ENCODE measurements at regions not wholly inside any gene's neighbourhood (a gene's known extent, or its start where the extent isn't known, plus 50 kb on each side); places are given as distances from the start of the nearest gene placed in this dataset.
"Not testable (repeated sequence)": the region's sequence is repeated elsewhere in the genome, so short reads cannot be mapped to it uniquely, and the experiment has no call there.

DNA sequence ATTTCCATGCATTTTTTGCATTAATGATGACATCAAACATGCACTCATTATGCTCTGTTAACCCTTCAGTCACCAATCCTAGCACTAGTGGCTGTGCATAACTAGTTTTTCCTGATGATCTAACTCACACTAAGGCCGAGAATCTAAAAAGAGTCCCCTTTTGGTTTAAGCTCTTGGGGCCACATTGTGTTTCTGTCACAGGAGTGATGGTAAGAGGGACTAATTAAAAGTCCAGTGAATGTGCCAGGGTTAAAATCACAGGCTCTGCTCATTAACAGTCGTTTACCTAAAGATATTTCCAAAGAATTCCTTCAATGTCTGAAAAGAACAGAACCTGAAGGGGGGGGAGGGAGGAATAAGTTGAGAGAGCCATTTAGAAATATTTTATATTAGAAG lies 359.0 kb upstream of the ANKRD30A start:
- intact Hi-C loops (cut with micrococcal nuclease): no loop called here

DNA sequence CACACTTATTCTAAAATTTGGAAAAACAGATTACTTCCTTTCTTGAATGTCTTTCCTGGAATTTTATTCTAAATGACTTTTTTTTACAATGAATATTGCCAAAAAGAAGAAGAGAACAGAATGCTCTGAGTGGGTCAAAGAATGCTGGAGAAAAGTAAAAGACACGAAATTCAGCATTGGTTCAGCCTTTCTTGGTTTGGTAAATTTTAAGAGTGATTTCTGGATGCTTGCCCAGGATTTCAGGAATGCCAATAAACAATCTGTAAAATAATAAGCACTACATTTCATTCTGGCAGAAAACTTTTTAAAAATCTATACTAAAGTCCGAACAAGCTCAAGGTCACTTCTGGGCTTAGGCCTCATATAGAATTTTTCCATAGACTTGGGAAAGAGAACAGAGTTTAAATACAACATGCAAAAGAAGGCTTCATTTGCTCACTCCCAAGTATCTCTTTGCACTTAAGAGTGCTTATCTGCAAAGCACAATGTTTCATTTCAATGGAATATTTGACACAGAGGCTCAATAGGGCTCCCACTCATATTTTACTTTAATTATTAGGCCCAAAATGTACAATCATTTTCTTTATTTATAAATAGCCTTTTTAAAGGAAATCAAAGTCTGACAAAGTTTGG lies 359.5 kb upstream of the ANKRD30A start:
- intact Hi-C loops (cut with micrococcal nuclease): no loop called here

DNA sequence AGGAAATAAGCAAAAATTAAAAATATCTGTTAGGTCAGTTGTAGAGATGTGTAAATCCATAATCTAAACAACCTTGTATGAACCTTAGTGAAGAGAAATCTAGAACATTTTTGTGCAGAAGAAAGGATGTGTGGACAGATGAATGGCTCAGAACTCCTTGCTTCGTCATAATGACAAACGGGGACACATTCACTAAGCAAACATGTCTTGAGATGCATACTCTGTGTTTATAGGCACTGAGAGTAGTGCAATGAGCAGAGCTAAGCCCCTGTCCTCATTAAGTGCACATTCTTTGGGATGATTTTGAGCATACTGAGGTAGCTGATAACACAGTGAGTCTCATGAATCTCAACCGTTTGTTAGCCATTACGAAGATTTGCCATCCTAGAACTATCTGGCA lies 360.6 kb upstream of the ANKRD30A start:
- intact Hi-C loops (cut with micrococcal nuclease): no loop called here

DNA sequence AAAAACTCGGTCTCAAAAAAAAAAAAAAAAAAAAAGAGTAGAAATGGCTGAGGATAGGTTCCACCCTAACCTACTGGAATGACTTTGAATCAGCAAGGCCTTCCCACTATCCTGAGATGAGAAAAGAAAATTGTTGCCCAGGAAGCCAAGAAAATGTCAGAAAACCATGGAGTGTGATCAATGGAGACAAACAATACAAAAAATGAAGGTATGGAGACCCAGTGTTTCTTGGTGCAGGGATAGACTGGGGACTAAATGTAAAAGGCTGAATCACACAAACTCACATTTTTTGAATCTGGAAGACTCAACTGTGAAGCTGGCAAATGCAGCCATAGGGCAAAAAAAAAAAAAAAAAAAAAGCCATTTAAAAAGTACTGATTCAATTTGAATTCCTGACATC lies 364.3 kb upstream of the ANKRD30A start:
- intact Hi-C loops (cut with micrococcal nuclease): no loop called here

DNA sequence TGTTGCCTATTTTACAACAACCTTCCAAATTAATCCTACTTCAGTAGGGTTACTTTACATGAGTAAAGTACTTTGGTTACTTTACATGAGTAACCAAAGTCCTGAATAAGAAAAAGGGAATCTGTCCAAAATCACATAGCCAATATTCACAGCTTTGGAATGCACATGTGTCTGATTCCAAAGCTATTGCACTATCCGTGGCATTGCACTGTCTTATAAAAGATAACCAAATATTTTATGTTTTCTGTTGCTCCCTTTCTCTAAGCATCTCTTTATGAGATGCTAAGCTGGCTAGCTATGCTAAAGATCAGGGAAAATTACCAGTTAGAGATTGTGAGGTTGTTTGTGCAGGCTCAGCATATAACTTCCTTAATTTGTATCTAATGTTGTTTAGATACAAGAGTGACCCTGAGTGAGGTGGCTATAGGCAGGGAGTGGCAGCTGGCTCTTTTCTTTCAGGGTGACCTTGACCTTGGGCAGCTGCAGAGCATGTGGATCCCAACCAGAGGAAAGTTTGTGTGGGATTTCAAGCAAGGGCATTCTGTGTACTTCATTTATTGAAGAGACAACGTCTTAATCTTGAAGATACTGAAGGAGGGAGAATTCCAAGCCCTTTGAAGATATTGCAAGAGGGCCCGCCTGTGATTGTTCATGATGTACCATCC lies 366.1 kb upstream of the ANKRD30A start:
- intact Hi-C loops (cut with micrococcal nuclease): no loop called here

DNA sequence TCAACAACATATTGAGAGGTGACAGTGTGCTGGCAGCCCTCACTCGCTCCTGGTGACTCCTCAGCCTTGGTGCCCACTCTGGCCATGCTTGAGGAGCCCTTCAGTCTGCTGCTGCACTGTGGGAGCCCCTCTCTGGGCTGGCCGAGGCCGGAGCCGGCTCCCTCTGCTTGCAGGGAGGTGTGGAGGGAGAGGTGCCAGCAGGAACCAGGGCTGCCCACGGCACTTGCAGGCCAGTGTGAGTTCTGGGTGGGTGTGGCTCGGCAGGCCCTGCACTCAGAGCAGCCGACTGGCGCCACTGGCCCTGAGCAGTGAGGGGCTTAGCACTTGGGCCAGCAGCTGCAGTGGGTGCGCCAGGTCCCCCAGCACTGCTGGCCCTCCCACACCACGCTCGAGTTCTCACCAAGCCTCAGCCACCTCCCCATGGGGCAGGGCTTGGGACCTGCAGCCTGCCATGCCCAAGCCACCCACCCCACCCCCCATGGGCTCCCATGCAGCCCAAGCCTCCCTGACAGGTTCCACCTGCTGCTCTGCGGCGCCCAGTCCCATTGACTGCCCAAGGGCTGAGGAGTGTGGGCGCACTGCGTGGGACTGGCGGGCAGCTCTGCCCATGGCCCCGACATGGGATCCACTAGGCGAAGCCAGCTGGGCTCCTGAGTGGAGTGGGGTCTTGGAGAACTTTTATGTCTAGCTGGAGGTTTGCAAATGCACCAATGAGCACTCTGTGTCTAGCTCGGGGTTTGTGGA lies 377.1 kb upstream of the ANKRD30A start:
- intact Hi-C loops (cut with micrococcal nuclease): no loop called here

DNA sequence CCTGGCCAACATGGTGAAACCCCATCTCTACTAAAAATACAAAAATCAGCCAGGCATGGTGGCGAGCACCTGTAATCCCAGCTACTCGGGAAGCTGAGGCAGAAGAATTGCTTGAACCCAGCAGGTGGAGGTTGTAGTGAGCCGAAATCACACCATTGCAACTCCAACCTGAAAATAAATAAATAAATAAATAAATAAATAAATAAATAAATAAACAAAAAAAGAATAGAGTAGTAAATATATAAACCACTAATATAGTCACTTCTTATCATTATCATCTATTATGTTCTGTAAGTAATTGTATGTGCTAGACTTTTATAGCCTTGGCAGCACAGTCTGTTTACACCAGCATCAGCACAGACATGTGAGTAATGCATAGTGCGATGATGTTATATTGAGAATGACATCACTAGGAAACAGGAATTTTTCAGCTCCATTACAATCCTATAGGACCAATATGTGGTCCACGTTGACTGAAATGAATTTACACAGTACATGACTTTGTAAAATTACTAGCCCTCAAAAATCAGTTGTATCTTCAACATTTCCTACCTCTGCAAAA lies 385.4 kb upstream of the ANKRD30A start:
- intact Hi-C loops (cut with micrococcal nuclease): no loop called here

DNA sequence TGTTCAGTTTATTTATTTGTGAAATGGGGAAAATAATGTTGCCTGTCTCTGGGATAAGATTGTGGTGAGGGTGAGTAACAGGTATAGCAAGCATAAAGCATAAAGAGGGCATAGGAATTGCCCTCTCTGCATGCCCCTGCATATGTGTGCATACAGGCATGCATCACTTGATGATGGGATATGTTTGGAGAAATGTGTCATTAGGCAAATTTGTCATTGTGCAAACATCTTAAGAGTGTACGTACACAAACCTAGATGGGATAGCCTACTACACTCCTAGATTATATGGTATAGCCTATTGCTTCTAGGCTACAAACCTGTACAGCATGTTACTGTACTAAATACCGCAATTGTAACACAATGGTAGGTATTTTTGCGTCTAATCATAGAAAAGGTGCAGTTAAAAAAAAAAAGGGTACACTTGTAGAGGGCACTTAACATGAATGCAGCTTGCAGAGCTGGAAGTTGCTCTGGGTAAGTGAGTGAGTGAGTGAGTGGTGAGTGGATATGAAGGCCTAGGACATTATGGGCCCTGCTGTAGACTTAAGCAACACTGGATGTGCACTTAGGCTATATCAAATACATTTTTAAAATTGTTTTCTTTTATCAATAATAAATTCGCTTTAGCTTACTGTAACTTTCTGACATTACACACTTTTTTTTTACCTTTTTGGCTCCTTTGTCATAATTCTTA lies 386.5 kb upstream of the ANKRD30A start:
- intact Hi-C loops (cut with micrococcal nuclease): no loop called here

DNA sequence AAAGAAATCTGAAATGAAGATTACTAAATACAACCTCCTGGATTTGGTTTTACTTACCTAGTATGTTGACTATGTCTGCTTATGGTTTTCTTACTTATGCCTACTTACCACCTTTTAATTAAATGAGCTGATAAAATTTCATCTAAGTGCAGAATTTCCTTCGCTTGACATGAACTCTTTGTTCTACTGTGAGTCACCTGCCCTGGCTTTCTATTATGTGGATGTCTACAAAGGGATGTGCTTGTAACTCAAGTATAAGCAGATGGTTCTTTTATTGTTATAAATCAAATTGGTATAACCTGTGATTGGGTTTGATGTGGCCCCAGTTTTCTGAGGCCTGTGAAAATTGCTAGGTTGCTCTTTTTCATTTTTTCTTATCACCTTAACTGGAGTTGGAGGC lies 389.1 kb upstream of the ANKRD30A start:
- intact Hi-C loops (cut with micrococcal nuclease): no loop called here

DNA sequence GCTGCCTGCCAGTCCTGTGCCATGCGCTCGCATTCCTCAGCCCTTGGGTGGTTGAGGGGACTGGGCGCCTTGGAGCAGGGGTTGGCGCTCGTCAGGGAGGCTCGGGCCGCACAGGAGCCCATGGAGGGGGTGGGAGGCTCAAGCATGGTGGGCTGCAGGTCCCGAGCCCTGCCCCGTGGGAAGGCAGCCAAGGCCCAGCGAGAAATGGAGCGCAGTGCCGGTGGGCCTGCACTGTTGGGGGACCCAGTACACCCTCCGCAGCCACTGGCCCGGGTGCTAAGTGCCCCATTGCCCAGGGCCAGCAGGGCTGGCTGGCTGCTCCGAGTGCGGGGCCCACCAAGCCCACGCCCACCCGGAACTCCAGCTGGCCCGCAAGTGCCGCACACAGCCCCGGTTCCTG lies 390.8 kb upstream of the ANKRD30A start:
- intact Hi-C loops (cut with micrococcal nuclease): not testable (repeated sequence)

DNA sequence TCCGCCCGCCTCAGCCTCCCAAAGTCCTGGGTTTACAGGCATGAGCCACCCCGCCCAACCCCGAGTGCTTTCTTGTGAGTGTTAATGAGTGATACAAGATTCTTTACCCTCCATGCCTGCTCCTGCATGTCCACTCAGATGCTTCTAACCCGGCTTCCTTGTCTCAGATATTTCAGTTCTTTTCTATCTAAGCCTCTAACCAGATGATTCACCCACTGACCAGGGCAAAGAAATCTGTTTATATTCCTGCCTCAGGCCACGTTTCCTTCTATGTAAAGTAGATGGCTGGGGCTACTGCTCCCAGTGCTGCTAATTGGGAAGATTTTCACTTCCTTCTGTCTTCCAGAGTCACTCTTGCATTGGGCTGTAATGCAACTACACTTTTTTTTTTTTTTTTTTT lies 395.1 kb upstream of the ANKRD30A start:
- intact Hi-C loops (cut with micrococcal nuclease): no loop called here

DNA sequence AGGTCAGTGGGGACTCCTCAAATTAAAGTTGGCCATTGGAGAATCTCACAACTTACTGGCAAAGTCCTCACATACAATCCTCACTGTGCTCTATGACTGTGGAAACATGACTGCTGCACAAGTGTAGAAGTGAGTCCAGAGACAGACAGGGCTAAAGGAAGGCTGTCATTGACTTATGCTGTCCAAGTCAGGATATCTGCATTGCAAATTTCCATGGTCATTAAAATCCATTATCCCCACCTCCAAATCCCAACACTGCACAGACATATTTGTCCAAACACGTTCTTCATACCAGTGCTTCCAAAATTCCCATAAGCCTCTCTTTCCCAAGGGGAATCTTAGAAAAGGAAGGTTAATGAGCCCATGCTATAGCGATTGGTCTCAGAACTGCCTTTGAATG lies 396.8 kb upstream of the ANKRD30A start:
- intact Hi-C loops (cut with micrococcal nuclease): no loop called here

DNA sequence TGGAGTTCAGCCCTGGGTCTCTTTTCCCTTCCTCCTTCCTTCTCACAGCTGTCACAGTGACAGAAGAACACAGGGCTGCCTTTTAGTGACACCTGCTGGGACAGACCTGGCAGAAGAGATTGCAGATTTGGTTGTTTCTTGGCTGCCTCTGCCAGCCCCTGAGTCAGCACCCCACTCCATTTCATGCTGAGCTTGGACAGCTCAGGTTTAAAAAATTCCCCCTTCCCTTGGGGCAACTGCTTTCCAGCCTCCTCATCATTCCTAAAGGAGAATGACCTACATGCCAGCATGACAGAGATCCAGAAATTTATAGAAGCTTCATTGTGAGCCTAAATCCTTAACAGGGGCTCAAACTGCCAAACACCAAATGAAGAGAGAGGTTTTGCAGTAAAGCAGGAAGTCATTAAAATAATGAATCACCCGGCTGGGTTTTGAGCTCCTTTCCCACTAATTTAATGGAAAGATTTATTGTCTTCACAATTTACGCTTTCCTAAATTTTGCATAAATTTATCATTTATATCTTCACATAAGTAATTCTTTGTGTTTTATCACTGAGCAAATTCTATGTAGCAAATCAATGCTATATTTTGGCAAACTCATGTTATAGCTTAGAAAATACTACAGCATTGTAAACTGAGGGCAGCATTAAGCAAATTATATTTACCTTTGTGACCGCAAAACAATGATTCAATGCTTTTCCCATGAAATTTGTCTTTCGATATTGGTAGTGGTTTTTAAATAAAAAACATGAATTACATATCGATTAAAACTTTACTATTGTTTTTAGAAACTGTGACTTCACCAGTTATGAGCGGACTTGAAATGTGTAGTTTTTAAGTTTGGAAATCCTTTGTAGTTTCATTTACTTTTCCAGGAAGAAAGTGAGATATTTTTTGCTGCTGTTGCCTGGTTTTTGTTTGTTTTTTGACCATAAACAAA lies 399.5 kb upstream of the ANKRD30A start:
- intact Hi-C loops (cut with micrococcal nuclease): no loop called here

DNA sequence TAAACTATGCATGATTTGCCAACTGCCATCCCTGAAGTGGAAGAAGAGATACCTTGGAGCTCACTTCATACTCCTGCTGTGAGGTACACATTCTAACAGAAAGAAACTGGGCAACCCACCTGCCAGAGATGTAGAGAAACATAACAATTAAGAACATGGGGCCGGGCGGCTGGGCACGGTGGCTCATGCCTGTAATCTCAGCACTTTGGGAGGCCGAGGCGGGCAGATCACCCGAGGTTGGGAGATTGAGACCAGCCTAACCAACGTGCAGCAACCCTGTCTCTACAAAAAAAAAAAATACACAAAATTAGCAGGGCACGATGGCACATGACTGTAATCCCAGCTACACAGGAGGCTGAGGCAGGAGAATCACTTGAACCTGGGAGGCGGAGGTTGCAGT lies 402.6 kb upstream of the ANKRD30A start:
- intact Hi-C loops (cut with micrococcal nuclease): no loop called here

DNA sequence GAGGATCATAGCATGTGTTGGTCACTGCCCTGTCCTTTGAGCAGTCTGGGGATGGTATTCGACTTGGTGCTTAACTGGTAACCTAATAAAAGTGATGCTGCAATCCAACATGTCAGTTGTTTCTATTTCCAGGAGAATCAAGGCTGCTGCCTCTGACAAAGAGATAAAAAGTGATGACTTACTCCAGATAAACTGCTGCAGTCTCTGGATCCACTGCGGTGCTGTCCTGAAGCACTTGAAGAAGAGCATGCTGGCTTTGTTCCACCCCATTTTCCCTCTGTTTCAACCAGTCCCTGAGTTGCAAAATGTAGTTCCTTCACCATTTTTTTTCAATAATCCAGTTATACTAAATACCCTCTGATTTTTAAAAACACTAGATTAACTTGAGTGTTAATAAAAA lies 403.5 kb upstream of the ANKRD30A start:
- intact Hi-C loops (cut with micrococcal nuclease): no loop called here

DNA sequence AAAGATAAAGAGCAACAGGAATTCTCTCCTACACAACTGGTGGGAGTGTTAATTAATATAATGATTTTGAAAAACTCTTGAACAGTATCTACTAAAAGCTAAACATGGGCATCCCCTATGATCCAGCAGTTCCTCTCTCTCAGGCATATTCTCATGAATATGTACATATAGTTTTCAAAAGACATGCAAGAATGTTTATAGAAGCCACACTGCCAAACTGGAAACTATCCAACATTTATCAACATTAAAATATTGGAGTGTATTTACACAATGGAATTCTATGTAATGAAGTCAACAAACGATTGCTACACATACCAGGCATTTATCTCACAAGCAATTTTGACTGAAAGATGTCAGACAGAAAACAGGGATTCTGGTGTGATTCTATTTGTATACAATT lies 404.5 kb upstream of the ANKRD30A start:
- intact Hi-C loops (cut with micrococcal nuclease): no loop called here

DNA sequence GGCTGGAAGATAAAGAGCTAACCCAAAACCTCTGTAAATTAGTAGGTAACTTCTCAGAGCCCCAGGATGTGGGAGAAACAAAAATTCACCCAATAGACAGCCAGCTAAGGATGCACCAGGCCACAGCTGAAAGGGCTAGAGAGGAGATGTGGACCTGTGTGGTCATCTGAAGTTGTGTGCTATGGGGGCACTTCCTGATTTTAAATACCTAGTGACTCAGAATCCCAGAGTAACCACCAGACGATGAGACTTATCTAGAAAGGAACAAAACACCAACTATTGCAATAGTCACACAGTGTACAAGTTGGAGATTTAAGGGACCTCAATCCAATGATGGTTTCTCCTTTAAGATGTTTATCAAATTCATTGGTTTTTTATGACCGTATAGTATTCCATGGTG lies 408.3 kb upstream of the ANKRD30A start:
- intact Hi-C loops (cut with micrococcal nuclease): no loop called here

DNA sequence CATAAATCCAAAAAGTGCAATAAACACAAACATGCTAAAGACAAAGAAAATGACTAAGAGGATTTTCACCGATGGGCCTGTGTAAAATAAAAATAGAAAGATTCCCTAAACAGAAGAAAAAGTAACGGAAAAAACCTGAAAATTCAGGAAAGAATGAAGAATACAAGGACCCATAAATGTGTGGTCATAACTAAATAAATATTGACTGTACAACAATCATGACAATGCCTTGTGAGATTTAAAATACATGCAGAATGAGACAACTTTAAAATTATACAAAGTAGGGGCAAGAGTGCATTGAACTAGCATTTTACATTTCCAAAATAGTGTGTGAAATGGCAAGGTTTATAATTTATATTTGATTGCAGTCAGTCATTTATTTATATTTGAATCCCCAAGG lies 409.1 kb upstream of the ANKRD30A start:
- intact Hi-C loops (cut with micrococcal nuclease): no loop called here

DNA sequence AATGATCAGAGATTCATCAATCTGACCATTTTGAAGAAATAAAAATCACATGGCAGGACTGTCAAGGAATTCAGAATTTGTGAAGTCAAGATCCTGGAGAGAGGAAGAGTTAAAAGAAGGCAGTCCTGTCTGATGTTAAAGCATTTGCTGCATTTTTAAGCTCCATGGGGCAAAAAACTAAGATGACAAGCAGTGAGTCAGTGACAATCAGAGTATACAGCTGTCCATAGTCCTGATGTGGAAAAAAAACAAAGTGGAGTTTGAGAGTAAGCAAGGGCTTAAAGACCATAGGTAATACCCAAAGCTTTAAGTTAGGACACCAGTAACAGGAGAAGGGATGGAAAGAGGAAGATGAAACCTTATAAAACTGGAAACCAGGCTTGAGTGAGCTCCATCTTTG lies 412.7 kb upstream of the ANKRD30A start:
- intact Hi-C loops (cut with micrococcal nuclease): no loop called here

DNA sequence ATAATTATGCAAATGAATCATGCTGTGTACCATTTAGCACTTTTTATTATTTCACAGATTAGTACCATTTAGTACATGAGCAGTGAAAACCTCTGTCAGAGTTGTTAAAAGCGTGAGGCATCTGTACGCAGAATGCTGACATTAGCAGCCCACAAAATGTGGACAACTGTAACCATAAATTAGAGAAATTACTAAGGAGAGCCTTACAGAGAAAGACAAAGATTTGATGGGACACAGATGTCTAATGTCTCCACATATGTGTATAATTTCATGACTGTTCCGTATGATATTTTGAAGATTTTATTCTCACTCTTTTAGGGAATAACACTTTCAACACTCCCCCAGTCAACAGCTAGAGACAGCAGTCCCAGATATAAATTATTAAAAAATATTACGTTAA lies 414.0 kb upstream of the ANKRD30A start:
- intact Hi-C loops (cut with micrococcal nuclease): no loop called here

DNA sequence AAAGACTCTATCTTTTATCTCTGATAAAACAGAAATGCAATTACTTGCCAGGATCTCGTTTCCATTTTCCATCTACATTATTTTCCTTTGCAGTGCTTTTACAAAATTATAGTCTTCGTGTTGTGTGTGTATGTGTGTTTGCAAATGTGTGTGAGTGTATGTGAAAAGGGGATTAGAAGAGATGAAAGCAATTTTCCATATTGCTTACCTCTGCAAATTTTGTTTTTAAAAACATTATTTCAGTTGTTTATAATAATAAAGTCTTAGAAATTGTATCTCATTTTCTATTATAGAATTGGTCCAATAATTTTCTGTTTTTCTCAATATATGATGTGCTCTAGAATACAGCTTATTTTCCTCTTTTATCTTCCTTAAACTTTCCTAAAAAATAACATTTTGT lies 421.3 kb upstream of the ANKRD30A start:
- intact Hi-C loops (cut with micrococcal nuclease): no loop called here

Data from T-helper 1 cell treated with Interleukin-12 subunit alpha and Interleukin-12 subunit beta and Interleukin-4 antibody, amounts not matched to agents 30 ng/mL and 1 ng/mL, for 36 hours (primary cell).